ENCODE measurements at regions not wholly inside any gene's neighbourhood (a gene's known extent, or its start where the extent isn't known, plus 50 kb on each side); places are given as distances from the start of the nearest gene placed in this dataset.

DNA sequence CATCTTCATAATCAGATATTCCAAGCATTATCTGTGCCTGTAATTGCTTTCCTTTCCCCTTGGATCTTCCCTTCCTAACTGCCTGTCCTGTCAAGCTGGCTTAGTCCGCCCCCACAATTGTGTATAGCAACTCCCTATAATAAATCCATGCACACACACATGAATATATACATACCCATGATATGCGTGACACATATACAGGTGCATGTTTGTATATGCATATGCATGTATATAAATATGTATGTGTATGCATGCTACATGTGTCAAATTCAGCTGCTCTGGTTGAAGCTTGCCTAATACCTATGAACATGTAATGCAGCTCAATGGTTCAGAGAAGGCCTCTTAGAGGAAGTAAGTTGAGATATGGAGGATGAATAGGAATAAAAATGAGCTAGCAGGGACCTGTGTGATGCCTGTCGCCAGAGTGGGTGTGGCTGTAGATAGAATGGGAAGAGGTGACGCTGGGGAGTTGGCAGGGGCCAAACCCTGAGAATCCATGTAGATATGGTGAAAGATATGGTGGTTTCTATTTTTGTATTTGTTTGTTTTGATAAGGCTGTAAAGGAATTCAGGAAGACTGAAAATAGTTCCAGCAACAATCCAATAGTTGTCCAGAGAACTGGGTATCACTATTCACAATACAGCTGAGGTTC, 595.0 kb upstream of the BOD1L1 start:
- no peak overlapping the region for H3K4me3 Mint-ChIP-seq (ENCODE audit: unreplicated experiment)
- DNase-seq (ENCODE audit: extremely low spot score, unreplicated experiment): no peak

DNA sequence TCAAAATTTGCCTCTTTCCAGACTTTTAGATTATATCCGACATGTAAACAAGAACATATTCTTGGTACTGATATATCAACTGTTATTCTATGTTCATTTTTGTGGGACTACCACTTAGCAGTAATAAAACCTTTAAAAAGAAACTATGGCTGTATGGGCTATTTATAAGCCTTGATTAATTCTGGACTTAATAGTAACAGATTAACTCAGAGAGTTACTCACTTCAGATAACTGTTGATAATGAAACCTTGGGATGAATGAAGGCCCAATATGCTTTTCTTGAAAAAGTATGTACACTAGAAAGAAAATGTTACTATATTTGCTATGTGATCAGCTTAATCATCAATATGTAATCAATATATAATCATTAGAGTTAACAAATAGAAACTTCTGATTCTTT, 595.9 kb upstream of the BOD1L1 start:
- peaks cover 3% of the 10 kb centered on the region for H3K4me1 Mint-ChIP-seq (ENCODE audit: unreplicated experiment)
- H3K27ac Mint-ChIP-seq (ENCODE audit: unreplicated experiment): no peak overlapping the region
- H3K4me3 Mint-ChIP-seq (ENCODE audit: unreplicated experiment): no peak overlapping the region
- TF ChIP-seq, protein P1, sequence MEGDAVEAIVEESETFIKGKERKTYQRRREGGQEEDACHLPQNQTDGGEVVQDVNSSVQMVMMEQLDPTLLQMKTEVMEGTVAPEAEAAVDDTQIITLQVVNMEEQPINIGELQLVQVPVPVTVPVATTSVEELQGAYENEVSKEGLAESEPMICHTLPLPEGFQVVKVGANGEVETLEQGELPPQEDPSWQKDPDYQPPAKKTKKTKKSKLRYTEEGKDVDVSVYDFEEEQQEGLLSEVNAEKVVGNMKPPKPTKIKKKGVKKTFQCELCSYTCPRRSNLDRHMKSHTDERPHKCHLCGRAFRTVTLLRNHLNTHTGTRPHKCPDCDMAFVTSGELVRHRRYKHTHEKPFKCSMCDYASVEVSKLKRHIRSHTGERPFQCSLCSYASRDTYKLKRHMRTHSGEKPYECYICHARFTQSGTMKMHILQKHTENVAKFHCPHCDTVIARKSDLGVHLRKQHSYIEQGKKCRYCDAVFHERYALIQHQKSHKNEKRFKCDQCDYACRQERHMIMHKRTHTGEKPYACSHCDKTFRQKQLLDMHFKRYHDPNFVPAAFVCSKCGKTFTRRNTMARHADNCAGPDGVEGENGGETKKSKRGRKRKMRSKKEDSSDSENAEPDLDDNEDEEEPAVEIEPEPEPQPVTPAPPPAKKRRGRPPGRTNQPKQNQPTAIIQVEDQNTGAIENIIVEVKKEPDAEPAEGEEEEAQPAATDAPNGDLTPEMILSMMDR (IDR thresholded peaks at IDR 0.05): no peak
- H3K36me3 Mint-ChIP-seq (ENCODE audit: unreplicated experiment): no peaks in the 10 kb centered on the region
- DNase-seq (ENCODE audit: extremely low spot score, unreplicated experiment): no peak
- no peaks in the 10 kb centered on the region for H3K9me3 Mint-ChIP-seq (ENCODE audit: unreplicated experiment)
- peaks cover 10% of the 10 kb centered on the region for H3K27me3 Mint-ChIP-seq (ENCODE audit: unreplicated experiment)

More for the DNA sequence above, 595.0 kb upstream of the BOD1L1 start:
- peaks cover 3% of the 10 kb centered on the region for H3K4me1 Mint-ChIP-seq (ENCODE audit: unreplicated experiment)
- peaks cover 6% of the 10 kb centered on the region for H3K27me3 Mint-ChIP-seq (ENCODE audit: unreplicated experiment)
- no peaks in the 10 kb centered on the region for H3K9me3 Mint-ChIP-seq (ENCODE audit: unreplicated experiment)
- TF ChIP-seq, protein P1 (IDR thresholded peaks at IDR 0.05): no peak
- no peaks in the 10 kb centered on the region for H3K36me3 Mint-ChIP-seq (ENCODE audit: unreplicated experiment)
- H3K27ac Mint-ChIP-seq (ENCODE audit: unreplicated experiment): no peak overlapping the region

DNA sequence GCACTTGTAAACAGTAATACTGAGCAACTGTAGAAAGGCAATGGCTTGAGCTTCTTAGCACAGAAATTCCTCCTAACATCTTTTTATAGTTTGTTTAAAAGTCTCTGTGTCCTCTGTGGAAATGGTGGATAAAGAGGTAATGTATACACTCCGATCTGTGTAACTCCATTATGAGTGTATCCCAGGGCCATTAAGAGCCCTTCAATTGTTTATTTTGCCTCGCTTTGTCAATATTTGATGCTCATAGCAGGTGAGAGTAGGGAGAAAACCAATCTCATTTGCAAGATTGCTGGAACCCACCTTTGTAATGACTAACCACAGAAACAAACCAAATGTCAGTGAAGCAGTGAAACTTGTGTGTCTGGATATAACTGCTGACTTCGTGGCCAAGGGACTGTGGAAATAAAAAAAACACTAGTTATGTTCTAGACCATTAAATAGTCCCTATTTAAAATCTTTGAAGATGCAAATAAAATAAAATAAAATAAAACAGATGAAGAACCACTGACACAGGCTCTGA, 598.2 kb upstream of the BOD1L1 start:
- Mint-ChIP-seq H3K4me1 (ENCODE audit: unreplicated experiment) (peaks cover 3% of the 10 kb centered on the region), H3K4me3 (ENCODE audit: unreplicated experiment) (no peak overlapping the region), H3K36me3 (ENCODE audit: unreplicated experiment) (no peaks in the 10 kb centered on the region), H3K27me3 (ENCODE audit: unreplicated experiment) (peaks cover 16% of the 10 kb centered on the region), H3K27ac (ENCODE audit: unreplicated experiment) (no peak overlapping the region), H3K9me3 (ENCODE audit: unreplicated experiment) (no peaks in the 10 kb centered on the region)
- no peak for DNase-seq (ENCODE audit: extremely low spot score, unreplicated experiment)
- TF ChIP-seq, protein P1 (IDR thresholded peaks at IDR 0.05): no peak

DNA sequence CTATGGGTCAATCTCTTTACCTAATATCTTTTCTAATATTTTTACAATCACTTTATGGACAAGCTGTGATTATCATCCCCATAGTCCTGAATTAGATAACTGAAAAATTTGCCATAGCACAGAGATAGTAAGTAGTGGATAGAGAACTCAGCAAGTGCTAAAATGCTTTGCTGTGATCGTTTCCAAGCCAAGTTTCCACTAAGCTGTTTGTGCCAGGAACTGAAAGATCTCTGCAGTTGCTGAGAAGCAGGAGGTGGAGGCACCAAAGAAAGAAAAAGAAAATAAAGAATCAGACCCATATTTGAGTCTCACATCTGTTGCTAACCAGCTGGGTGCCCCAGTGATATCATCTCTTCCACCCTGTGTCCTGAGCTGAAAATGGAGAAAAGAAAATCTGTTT, 605.6 kb upstream of the BOD1L1 start:
- Mint-ChIP-seq H3K27ac (ENCODE audit: unreplicated experiment) (no peak overlapping the region), H3K9me3 (ENCODE audit: unreplicated experiment) (no peaks in the 10 kb centered on the region), H3K27me3 (ENCODE audit: unreplicated experiment) (peaks cover 55% of the 10 kb centered on the region), H3K4me1 (ENCODE audit: unreplicated experiment) (no peaks in the 10 kb centered on the region), H3K4me3 (ENCODE audit: unreplicated experiment) (no peak overlapping the region), H3K36me3 (ENCODE audit: unreplicated experiment) (no peaks in the 10 kb centered on the region)
- DNase-seq (ENCODE audit: extremely low spot score, unreplicated experiment): no peak
- TF ChIP-seq, protein P1 (IDR thresholded peaks at IDR 0.05): no peak

DNA sequence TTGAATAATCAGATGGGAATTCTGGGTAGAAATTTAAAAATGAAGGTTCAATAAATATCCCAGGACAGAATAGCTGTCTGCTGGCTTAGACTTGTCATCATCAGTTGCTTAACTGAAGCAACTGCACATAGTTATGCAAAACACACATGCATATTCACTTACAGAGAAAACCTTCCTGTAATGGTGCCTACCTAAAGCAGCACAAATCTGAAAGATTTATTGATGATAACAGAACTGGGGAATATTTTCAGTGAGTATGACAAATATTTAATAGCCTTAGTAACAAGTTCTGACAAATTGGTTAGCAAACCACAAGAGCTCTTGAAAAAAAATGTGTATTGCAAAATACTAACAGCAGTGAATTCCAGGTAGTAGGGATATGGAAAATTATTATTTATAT, 606.8 kb upstream of the BOD1L1 start:
- H3K9me3 Mint-ChIP-seq (ENCODE audit: unreplicated experiment): no peaks in the 10 kb centered on the region
- DNase-seq (ENCODE audit: extremely low spot score, unreplicated experiment): no peak
- TF ChIP-seq, protein P1 (IDR thresholded peaks at IDR 0.05): no peak
- H3K4me1 Mint-ChIP-seq (ENCODE audit: unreplicated experiment): no peaks in the 10 kb centered on the region
- H3K36me3 Mint-ChIP-seq (ENCODE audit: unreplicated experiment): no peaks in the 10 kb centered on the region
- H3K4me3 Mint-ChIP-seq (ENCODE audit: unreplicated experiment): no peak overlapping the region
- peaks cover 45% of the 10 kb centered on the region for H3K27me3 Mint-ChIP-seq (ENCODE audit: unreplicated experiment)
- no peak overlapping the region for H3K27ac Mint-ChIP-seq (ENCODE audit: unreplicated experiment)
